ENCODE measurements at regions not wholly inside any gene's neighbourhood (a gene's known extent, or its start where the extent isn't known, plus 50 kb on each side); places are given as distances from the start of the nearest gene placed in this dataset.

DNA sequence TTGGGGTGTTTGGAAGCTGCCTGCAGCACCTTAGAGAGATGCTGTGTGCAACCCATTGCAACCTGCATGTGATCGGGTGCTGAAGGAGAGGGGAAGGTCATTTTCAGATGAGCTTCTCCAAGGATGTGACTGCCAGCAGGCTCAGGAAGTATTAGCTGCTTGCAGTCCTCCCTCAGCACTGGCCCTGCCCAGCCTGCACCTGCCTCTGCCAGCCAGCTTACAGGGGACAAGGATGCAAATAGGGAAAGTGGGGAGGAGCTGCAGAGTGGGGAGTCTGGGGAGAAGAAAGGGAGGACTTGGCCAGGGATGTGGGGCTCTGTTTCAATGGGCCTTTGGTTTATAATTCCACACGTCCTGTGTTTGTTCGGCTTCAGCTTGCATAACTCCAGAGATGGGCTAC, 254.5 kb downstream of the RRAGC start (continued):
- TF ChIP-seq, protein P1, sequence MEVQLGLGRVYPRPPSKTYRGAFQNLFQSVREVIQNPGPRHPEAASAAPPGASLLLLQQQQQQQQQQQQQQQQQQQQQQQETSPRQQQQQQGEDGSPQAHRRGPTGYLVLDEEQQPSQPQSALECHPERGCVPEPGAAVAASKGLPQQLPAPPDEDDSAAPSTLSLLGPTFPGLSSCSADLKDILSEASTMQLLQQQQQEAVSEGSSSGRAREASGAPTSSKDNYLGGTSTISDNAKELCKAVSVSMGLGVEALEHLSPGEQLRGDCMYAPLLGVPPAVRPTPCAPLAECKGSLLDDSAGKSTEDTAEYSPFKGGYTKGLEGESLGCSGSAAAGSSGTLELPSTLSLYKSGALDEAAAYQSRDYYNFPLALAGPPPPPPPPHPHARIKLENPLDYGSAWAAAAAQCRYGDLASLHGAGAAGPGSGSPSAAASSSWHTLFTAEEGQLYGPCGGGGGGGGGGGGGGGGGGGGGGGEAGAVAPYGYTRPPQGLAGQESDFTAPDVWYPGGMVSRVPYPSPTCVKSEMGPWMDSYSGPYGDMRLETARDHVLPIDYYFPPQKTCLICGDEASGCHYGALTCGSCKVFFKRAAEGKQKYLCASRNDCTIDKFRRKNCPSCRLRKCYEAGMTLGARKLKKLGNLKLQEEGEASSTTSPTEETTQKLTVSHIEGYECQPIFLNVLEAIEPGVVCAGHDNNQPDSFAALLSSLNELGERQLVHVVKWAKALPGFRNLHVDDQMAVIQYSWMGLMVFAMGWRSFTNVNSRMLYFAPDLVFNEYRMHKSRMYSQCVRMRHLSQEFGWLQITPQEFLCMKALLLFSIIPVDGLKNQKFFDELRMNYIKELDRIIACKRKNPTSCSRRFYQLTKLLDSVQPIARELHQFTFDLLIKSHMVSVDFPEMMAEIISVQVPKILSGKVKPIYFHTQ (CRISPR knock-in tag; IDR thresholded peaks at IDR 0.05) = no peak
- no peak for TF ChIP-seq TEAD4 (CRISPR knock-in tag; IDR thresholded peaks at IDR 0.05)
- TF ChIP-seq KAT7 (CRISPR knock-in tag; IDR thresholded peaks at IDR 0.05; ENCODE audit: borderline replicate concordance) = no peak
- no peak for TF ChIP-seq MXD4 (CRISPR knock-in tag; IDR thresholded peaks at IDR 0.05; ENCODE audit: borderline replicate concordance)
- TF ChIP-seq NFATC4 (CRISPR knock-in tag; IDR thresholded peaks at IDR 0.05) = no peak

DNA sequence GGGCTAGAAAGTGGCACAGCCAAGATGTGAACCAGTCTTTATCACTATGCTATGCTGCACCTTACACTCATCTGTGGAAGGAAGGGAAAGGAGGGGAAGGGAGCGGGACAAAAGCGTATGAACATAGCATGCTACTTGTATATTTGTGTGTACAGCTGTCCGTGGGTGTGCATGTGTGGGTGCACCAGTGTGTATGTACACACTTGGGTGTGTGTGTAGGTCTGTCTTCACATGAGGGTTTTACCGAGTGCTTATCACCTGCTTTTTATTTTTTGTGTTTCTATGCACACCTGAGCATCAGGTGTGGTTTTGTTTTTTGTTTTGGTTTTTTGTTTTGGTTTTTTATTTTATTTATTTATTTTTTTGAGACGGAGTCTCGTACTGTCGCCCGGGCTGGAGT, 255.7 kb downstream of the RRAGC start:
- H3K36me3 Mint-ChIP-seq = no peaks in the 10 kb centered on the region
- H3K4me3 Mint-ChIP-seq = no peak overlapping the region
- ATAC-seq = no peak
- H3K9me3 Mint-ChIP-seq = no peaks in the 10 kb centered on the region
- TF ChIP-seq, protein P2, sequence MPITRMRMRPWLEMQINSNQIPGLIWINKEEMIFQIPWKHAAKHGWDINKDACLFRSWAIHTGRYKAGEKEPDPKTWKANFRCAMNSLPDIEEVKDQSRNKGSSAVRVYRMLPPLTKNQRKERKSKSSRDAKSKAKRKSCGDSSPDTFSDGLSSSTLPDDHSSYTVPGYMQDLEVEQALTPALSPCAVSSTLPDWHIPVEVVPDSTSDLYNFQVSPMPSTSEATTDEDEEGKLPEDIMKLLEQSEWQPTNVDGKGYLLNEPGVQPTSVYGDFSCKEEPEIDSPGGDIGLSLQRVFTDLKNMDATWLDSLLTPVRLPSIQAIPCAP (CRISPR knock-in tag; IDR thresholded peaks at IDR 0.05) = no peak
- TF ChIP-seq, protein P3, sequence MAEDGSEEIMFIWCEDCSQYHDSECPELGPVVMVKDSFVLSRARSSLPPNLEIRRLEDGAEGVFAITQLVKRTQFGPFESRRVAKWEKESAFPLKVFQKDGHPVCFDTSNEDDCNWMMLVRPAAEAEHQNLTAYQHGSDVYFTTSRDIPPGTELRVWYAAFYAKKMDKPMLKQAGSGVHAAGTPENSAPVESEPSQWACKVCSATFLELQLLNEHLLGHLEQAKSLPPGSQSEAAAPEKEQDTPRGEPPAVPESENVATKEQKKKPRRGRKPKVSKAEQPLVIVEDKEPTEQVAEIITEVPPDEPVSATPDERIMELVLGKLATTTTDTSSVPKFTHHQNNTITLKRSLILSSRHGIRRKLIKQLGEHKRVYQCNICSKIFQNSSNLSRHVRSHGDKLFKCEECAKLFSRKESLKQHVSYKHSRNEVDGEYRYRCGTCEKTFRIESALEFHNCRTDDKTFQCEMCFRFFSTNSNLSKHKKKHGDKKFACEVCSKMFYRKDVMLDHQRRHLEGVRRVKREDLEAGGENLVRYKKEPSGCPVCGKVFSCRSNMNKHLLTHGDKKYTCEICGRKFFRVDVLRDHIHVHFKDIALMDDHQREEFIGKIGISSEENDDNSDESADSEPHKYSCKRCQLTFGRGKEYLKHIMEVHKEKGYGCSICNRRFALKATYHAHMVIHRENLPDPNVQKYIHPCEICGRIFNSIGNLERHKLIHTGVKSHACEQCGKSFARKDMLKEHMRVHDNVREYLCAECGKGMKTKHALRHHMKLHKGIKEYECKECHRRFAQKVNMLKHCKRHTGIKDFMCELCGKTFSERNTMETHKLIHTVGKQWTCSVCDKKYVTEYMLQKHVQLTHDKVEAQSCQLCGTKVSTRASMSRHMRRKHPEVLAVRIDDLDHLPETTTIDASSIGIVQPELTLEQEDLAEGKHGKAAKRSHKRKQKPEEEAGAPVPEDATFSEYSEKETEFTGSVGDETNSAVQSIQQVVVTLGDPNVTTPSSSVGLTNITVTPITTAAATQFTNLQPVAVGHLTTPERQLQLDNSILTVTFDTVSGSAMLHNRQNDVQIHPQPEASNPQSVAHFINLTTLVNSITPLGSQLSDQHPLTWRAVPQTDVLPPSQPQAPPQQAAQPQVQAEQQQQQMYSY (CRISPR knock-in tag; IDR thresholded peaks at IDR 0.05) = no peak
- TF ChIP-seq NR2C2 (CRISPR knock-in tag; IDR thresholded peaks at IDR 0.05) = no peak
- TF ChIP-seq CBFB (CRISPR knock-in tag; IDR thresholded peaks at IDR 0.05; ENCODE audit: low read depth) = no peak
- TF ChIP-seq, protein P4, sequence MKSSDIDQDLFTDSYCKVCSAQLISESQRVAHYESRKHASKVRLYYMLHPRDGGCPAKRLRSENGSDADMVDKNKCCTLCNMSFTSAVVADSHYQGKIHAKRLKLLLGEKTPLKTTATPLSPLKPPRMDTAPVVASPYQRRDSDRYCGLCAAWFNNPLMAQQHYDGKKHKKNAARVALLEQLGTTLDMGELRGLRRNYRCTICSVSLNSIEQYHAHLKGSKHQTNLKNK (CRISPR knock-in tag; IDR thresholded peaks at IDR 0.05) = no peak
- TF ChIP-seq FOXK1 (CRISPR knock-in tag; IDR thresholded peaks at IDR 0.05) = no peak
- no peak for TF ChIP-seq KAT7 (CRISPR knock-in tag; IDR thresholded peaks at IDR 0.05; ENCODE audit: borderline replicate concordance)
- TF ChIP-seq IRF2 (CRISPR knock-in tag; IDR thresholded peaks at IDR 0.05; ENCODE audit: borderline replicate concordance, low read depth) = no peak
- no peak for TF ChIP-seq ATF1 (CRISPR knock-in tag; IDR thresholded peaks at IDR 0.05)
- peaks cover 66% of the 10 kb centered on the region for H3K27me3 Mint-ChIP-seq (ENCODE audit: low read depth)
- peaks cover 24% of the 10 kb centered on the region for H3K4me1 Mint-ChIP-seq
- DNase-seq (ENCODE audit: low spot score) = no peak
- POLR2A ChIA-PET = interaction anchor here (0.6 kb wide), 1 partner anchor 77 kb away, joined by 4 read pairs; no protein-coding TSS in a partner anchor
- no peak overlapping the region for H3K27ac Mint-ChIP-seq
- CTCF ChIA-PET = interaction anchor here (1.7 kb wide), 1 partner anchor 231 kb away, joined by 5 read pairs; no protein-coding TSS in a partner anchor

DNA sequence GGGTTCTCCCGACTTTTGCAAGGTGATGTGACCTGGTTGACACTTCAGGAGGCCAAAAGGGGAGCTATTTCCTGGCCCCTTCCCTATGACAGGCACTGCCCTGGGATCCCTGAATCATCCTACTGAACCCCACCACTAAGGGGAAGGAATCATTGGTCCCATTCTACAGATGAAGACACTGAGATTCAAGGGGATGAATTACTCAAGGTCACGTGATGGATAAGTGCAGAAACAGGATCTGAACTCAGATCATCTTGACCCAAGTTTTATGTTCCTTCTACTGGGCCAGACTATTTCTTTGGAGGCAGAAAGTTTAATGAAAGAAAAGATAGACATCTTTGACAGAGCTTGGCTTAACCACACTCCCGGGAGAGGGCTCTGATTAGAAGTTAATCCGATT, 258.7 kb downstream of the RRAGC start:
- no peak overlapping the region for H3K4me3 Mint-ChIP-seq
- POLR2A ChIA-PET = no interaction called here
- no peaks in the 10 kb centered on the region for H3K9me3 Mint-ChIP-seq
- H3K27ac Mint-ChIP-seq = no peak overlapping the region
- H3K4me1 Mint-ChIP-seq = peaks cover 14% of the 10 kb centered on the region
- no peak for DNase-seq (ENCODE audit: low spot score)
- no peak for ATAC-seq
- H3K27me3 Mint-ChIP-seq (ENCODE audit: low read depth) = peaks cover 82% of the 10 kb centered on the region
- TF ChIP-seq, protein P4 (CRISPR knock-in tag; IDR thresholded peaks at IDR 0.05) = no peak
- TF ChIP-seq GTF2I (CRISPR knock-in tag; conservative IDR thresholded peaks at IDR 0.05) = 0 out of 2 replicates have a peak, but pooled peaks have one; percentile 22
- no peaks in the 10 kb centered on the region for H3K36me3 Mint-ChIP-seq
- CTCF ChIA-PET = interaction anchor here (0.9 to 1.5 kb wide), 3 partner anchors 22 to 218 kb away, joined by 3 read pairs; no protein-coding TSS in a partner anchor

Data from WTC11 (cell line).